ES-I3 (cell line): ENCODE measurements at regions not wholly inside any gene's neighbourhood (a gene's known extent, or its start where the extent isn't known, plus 50 kb on each side); places are given as distances from the start of the nearest gene placed in this dataset.

ENCODE experiments used
- H3K36me3 ChIP-seq: 2 replicates; pipeline ENCODE4 v1.6.1; 2013; ENCODE audit warnings: mild to moderate bottlenecking, low read length, control low read depth, moderate library complexity; ENCODE audit not compliant: insufficient read depth
- H3K4me1 ChIP-seq: 2 replicates; pipeline ENCODE4 v1.6.1; 2013; ENCODE audit warnings: mild to moderate bottlenecking, control low read depth, low read length; ENCODE audit not compliant: insufficient read depth
- H3K9ac ChIP-seq: 2 replicates; pipeline ENCODE4 v1.6.1; 2013; ENCODE audit warnings: low read depth, mild to moderate bottlenecking, low read length, moderate library complexity
- H3K9me3 ChIP-seq: 2 replicates; pipeline ENCODE4 v1.6.1; 2013; ENCODE audit warnings: mild to moderate bottlenecking, low read length, moderate library complexity; ENCODE audit not compliant: control insufficient read depth, insufficient read depth

GRCh38 chr6:139565591-139565990 is 191.1 kb upstream of the CITED2 start:
- Histone ChIP-seq H3K4me1 (peaks cover 7% of the 10 kb centered on the region), H3K9me3 (no peaks in the 10 kb centered on the region), H3K36me3 (no peaks in the 10 kb centered on the region), H3K9ac (no peak overlapping the region)

- H3K9me3 ChIP-seq = no peaks in the 10 kb centered on the region
- no peaks in the 10 kb centered on the region for H3K36me3 ChIP-seq
- H3K9ac ChIP-seq = no peak overlapping the region
- H3K4me1 ChIP-seq = no peaks in the 10 kb centered on the region
These were observed 183.1 kb upstream of the CITED2 start for GRCh38 chr6:139557547-139557946.

GRCh38 chr6:139556532-139556931 is 182.1 kb upstream of the CITED2 start:
- Histone ChIP-seq H3K9ac (no peak overlapping the region), H3K4me1 (no peaks in the 10 kb centered on the region), H3K36me3 (no peaks in the 10 kb centered on the region), H3K9me3 (no peaks in the 10 kb centered on the region)

GRCh38 chr6:139553916-139554315 is 179.5 kb upstream of the CITED2 start:
- Histone ChIP-seq H3K4me1 (no peaks in the 10 kb centered on the region), H3K36me3 (no peaks in the 10 kb centered on the region), H3K9ac (no peak overlapping the region), H3K9me3 (no peaks in the 10 kb centered on the region)

GRCh38 chr6:139551376-139551775 is 176.9 kb upstream of the CITED2 start:
- H3K9ac ChIP-seq = no peak overlapping the region
- no peaks in the 10 kb centered on the region for H3K9me3 ChIP-seq
- H3K36me3 ChIP-seq = no peaks in the 10 kb centered on the region
- H3K4me1 ChIP-seq = 0 out of 2 replicates have a peak, but pooled peaks cover 3% of the 10 kb centered on the region

GRCh38 chr6:139550361-139550760 is 175.9 kb upstream of the CITED2 start:
- H3K36me3 ChIP-seq = no peaks in the 10 kb centered on the region
- H3K4me1 ChIP-seq = 0 out of 2 replicates have a peak, but pooled peaks cover 11% of the 10 kb centered on the region
- no peak overlapping the region for H3K9ac ChIP-seq
- H3K9me3 ChIP-seq = no peaks in the 10 kb centered on the region

- H3K36me3 ChIP-seq = no peaks in the 10 kb centered on the region
- 0 out of 2 replicates have a peak, but pooled peaks cover 11% of the 10 kb centered on the region for H3K4me1 ChIP-seq
- no peaks in the 10 kb centered on the region for H3K9me3 ChIP-seq
- H3K9ac ChIP-seq = no peak overlapping the region
These were observed 175.2 kb upstream of the CITED2 start for GRCh38 chr6:139549561-139550070.

GRCh38 chr6:139547804-139548203 is 173.4 kb upstream of the CITED2 start:
- no peaks in the 10 kb centered on the region for H3K36me3 ChIP-seq
- H3K4me1 ChIP-seq = 0 out of 2 replicates have a peak, but pooled peaks cover 11% of the 10 kb centered on the region
- no peaks in the 10 kb centered on the region for H3K9me3 ChIP-seq
- H3K9ac ChIP-seq = no peak overlapping the region

GRCh38 chr6:139547122-139547776 is 172.8 kb upstream of the CITED2 start:
- Histone ChIP-seq H3K4me1 (0 out of 2 replicates have a peak, but pooled peaks cover 11% of the 10 kb centered on the region), H3K9ac (no peak overlapping the region), H3K9me3 (no peaks in the 10 kb centered on the region), H3K36me3 (no peaks in the 10 kb centered on the region)

GRCh38 chr6:139546106-139546472 is 171.6 kb upstream of the CITED2 start:
- H3K9ac ChIP-seq = no peak overlapping the region
- H3K36me3 ChIP-seq = no peaks in the 10 kb centered on the region
- peaks cover 12% of the 10 kb centered on the region; the same call in 1 of the 2 replicates for H3K4me1 ChIP-seq
- no peaks in the 10 kb centered on the region for H3K9me3 ChIP-seq

GRCh38 chr6:139545206-139546105 is 171.0 kb upstream of the CITED2 start:
- peaks cover 18% of the 10 kb centered on the region for H3K4me1 ChIP-seq
- no peaks in the 10 kb centered on the region for H3K36me3 ChIP-seq
- no peak overlapping the region for H3K9ac ChIP-seq
- no peaks in the 10 kb centered on the region for H3K9me3 ChIP-seq

- Histone ChIP-seq H3K9ac (no peak overlapping the region), H3K36me3 (no peaks in the 10 kb centered on the region), H3K4me1 (peaks cover 24% of the 10 kb centered on the region), H3K9me3 (no peaks in the 10 kb centered on the region)
These were observed 170.2 kb upstream of the CITED2 start for GRCh38 chr6:139544701-139545057.

GRCh38 chr6:139542351-139542750 is 167.9 kb upstream of the CITED2 start:
- H3K9me3 ChIP-seq = no peaks in the 10 kb centered on the region
- no peak overlapping the region for H3K9ac ChIP-seq
- peaks cover 28% of the 10 kb centered on the region for H3K4me1 ChIP-seq
- H3K36me3 ChIP-seq = no peaks in the 10 kb centered on the region

GRCh38 chr6:139540894-139541293 is 166.4 kb upstream of the CITED2 start:
- peaks cover 21% of the 10 kb centered on the region for H3K4me1 ChIP-seq
- H3K36me3 ChIP-seq = no peaks in the 10 kb centered on the region
- no peaks in the 10 kb centered on the region for H3K9me3 ChIP-seq
- no peak overlapping the region for H3K9ac ChIP-seq

- Histone ChIP-seq H3K9ac (no peak overlapping the region), H3K9me3 (no peaks in the 10 kb centered on the region), H3K36me3 (no peaks in the 10 kb centered on the region), H3K4me1 (peaks cover 17% of the 10 kb centered on the region)
These were observed 165.8 kb upstream of the CITED2 start for GRCh38 chr6:139540276-139540675.
